ENCODE measurements at regions not wholly inside any gene's neighbourhood (a gene's known extent, or its start where the extent isn't known, plus 50 kb on each side); places are given as distances from the start of the nearest gene placed in this dataset.
"Not testable (repeated sequence)": the region's sequence is repeated elsewhere in the genome, so short reads cannot be mapped to it uniquely, and the experiment has no call there.

- no peak for DNase-seq
Observed at GRCh38 chr3:72162649-72163184, 377.8 kb upstream of the PROK2 start.

GRCh38 chr3:72161881-72162595, 377.1 kb upstream of the PROK2 start:
- DNase-seq, result peak; percentile 61

- not testable (repeated sequence) for DNase-seq
Observed at GRCh38 chr3:72161285-72161684, 376.3 kb upstream of the PROK2 start.

GRCh38 chr3:72160351-72160750, 375.4 kb upstream of the PROK2 start:
- DNase-seq, result no peak

GRCh38 chr3:72159487-72159886, 374.5 kb upstream of the PROK2 start:
- no peak for DNase-seq

GRCh38 chr3:72158639-72159326, 373.8 kb upstream of the PROK2 start:
- DNase-seq, result no peak

GRCh38 chr3:72157748-72158638, 373.0 kb upstream of the PROK2 start:
- no peak for DNase-seq

GRCh38 chr3:72155391-72156064, 370.6 kb upstream of the PROK2 start:
- DNase-seq, result no peak

GRCh38 chr3:72154391-72155335, 369.7 kb upstream of the PROK2 start:
- DNase-seq, result no peak

GRCh38 chr3:72153477-72154314, 368.7 kb upstream of the PROK2 start:
- no peak for DNase-seq

- peak; percentile 86 for DNase-seq
Observed at GRCh38 chr3:72152551-72153476, 367.9 kb upstream of the PROK2 start.

GRCh38 chr3:72151465-72152238, 366.7 kb upstream of the PROK2 start:
- no peak for DNase-seq

- no peak for DNase-seq
Observed at GRCh38 chr3:72150634-72151412, 365.9 kb upstream of the PROK2 start.

GRCh38 chr3:72149645-72150300, 364.8 kb upstream of the PROK2 start:
- DNase-seq, result no peak

GRCh38 chr3:72147600-72147999, 362.7 kb upstream of the PROK2 start:
- no peak for DNase-seq

GRCh38 chr3:72145506-72146380, 360.8 kb upstream of the PROK2 start:
- no peak for DNase-seq
